Activated naive CD4-positive, alpha-beta T cell treated with anti-CD3 and anti-CD28 coated beads, Interleukin-2, amount 10 ng/mL, durations not matched to agents 7 days and 5 days (primary cell): ENCODE measurements at regions not wholly inside any gene's neighbourhood (a gene's known extent, or its start where the extent isn't known, plus 50 kb on each side); places are given as distances from the start of the nearest gene placed in this dataset.
"Not testable (repeated sequence)": the region's sequence is repeated elsewhere in the genome, so short reads cannot be mapped to it uniquely, and the experiment has no call there.

Source experiments
- CTCF ChIA-PET: fragments of 350-600 bp; sonication (Branson Sonifier 250); formaldehyde crosslinking; loops from one replicate; lab custom pipeline; 2021; ENCODE audit warnings: antibody characterized with exemption; lab: Charles Lee
- DNase-seq: peaks from one replicate; pipeline ENCODE4 v3.0.0-alpha.2; 2020
- H3K27ac Mint-ChIP-seq: one replicate; pipeline ENCODE4 v1.8.0; 2021; ENCODE audit warnings: mild to moderate bottlenecking, moderate library complexity, mixed read lengths
- H3K27me3 Mint-ChIP-seq: one replicate; pipeline ENCODE4 v1.8.0; 2021; ENCODE audit warnings: mild to moderate bottlenecking, mixed read lengths
- H3K36me3 Mint-ChIP-seq: one replicate; pipeline ENCODE4 v1.8.0; 2021; ENCODE audit warnings: mixed read lengths
- H3K4me1 Mint-ChIP-seq: one replicate; pipeline ENCODE4 v1.8.0; 2021; ENCODE audit warnings: mixed read lengths
- H3K4me3 Mint-ChIP-seq: one replicate; pipeline ENCODE4 v1.8.0; 2021; ENCODE audit warnings: mild to moderate bottlenecking, moderate library complexity, mixed read lengths
- H3K9me3 Mint-ChIP-seq: one replicate; pipeline ENCODE4 v1.8.0; 2021; ENCODE audit warnings: mixed read lengths

DNA sequence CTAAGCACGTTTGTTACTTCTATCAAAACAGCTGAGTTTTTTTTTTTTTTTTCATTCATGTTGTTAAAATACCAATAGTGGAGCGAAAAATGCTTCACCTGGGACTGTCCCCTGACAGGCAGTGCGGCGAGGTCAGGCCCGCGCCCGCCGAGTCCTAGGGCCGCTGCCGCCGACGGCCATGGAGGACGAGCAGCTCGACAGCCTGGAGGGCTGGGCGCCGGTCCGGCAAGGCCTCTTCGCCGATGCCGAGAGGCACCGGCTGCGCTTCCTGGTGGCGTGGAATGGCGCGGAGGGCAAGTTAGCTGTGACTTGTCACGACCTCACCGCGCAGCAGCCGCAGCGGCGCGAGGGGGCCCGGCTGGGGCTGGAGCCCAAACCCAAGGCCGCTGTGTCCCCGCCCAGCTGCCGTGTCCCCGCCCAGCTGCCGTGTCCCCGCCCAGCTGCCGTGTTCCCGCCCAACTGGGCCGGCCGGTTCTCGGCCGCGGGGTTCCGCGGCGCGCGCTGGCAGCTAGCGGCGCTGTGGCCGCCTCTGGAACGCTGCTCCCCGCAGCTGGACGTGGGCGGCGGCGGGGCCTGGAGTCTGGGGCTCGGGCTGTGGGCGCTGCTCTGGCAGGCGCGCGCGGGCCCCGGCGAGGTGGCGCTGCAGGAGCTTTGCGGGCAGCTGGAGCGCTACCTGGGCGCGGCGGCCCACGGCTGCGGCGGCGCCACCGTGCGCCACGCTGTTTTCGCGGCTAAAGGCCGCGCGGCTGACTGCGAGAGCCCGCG is 56.7 kb upstream of the GOLGA8R start:
- H3K4me1 Mint-ChIP-seq, CTCF ChIA-PET, H3K27me3 Mint-ChIP-seq, H3K36me3 Mint-ChIP-seq, H3K27ac Mint-ChIP-seq, H3K9me3 Mint-ChIP-seq, H3K4me3 Mint-ChIP-seq: not testable (repeated sequence)
- peak; percentile 58 for DNase-seq

DNA sequence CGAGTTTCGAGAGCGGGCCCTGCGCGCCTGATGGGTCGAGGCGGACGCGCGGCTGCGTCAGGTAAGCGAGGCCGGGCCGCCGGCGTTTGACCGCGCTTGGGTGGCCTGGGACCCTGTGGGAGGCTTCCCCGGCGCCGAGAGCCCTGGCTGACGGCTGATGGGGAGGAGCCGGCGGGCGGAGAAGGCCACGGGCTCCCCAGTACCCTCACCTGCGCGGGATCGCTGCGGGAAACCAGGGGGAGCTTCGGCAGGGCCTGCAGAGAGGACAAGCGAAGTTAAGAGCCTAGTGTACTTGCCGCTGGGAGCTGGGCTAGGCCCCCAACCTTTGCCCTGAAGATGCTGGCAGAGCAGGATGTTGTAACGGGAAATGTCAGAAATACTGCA is 57.3 kb upstream of the GOLGA8R start:
- H3K27me3 Mint-ChIP-seq, DNase-seq, H3K4me1 Mint-ChIP-seq, CTCF ChIA-PET, H3K27ac Mint-ChIP-seq, H3K36me3 Mint-ChIP-seq, H3K4me3 Mint-ChIP-seq, H3K9me3 Mint-ChIP-seq: not testable (repeated sequence)

DNA sequence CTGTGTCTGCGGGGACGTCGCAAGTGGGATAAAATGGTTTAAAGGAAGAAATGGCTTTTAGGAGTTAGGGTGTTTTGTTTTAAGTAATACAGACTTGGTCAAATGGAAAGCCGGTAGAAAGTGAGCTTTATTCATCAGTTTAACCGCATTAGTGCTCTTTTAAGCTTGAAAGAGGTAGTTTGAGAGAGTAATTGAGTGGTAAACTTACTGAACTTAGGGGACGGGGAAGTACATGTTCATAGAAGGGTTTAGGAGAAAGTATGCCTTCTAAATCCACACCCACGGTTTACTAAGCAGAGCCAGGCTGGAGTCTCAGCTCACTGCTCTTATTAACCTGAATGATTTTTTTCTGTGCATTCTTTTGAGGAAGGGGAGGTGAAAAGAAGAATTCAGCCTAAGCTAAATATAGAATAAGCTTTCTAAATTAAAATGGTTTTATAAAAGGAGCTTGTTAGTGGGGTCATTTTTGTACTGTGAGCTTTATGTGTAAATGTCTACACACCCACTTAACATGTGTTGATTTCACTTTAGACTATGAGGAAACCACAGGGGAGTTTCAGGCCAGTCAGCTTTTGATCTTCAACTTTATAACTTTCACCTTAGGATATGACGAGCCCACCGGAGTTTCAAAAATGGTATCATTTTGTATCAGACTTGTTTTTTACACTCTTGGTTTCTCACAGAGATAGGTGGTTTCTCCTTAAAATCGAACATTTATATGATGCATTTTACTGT is 57.9 kb upstream of the GOLGA8R start:
- H3K4me3 Mint-ChIP-seq, H3K27ac Mint-ChIP-seq, H3K4me1 Mint-ChIP-seq, H3K9me3 Mint-ChIP-seq, H3K36me3 Mint-ChIP-seq, DNase-seq, CTCF ChIA-PET, H3K27me3 Mint-ChIP-seq: not testable (repeated sequence)

DNA sequence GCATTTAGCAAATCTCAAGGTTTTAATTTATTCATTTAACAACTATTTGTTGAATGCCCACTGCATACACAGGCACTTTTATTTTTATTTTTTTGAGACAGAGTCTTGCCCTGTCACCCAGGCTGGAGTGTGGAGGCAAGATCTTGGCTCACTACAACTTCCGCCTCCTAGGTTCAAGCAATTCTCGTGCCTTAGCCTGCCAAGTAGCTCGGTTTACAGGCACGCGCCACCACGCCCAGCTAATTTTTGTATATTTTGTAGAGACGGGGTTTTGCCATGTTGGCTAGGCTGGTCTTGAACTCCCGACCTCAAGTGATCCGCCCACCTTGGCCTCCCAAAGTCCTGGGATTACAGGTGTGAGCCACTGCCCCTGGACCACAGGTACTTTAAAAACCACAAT is 67.0 kb upstream of the GOLGA8Q start:
- H3K27me3 Mint-ChIP-seq, H3K4me1 Mint-ChIP-seq, H3K4me3 Mint-ChIP-seq, H3K9me3 Mint-ChIP-seq, CTCF ChIA-PET, H3K27ac Mint-ChIP-seq, DNase-seq: not testable (repeated sequence)
- H3K36me3 Mint-ChIP-seq, result peaks cover 12% of the 10 kb centered on the region

DNA sequence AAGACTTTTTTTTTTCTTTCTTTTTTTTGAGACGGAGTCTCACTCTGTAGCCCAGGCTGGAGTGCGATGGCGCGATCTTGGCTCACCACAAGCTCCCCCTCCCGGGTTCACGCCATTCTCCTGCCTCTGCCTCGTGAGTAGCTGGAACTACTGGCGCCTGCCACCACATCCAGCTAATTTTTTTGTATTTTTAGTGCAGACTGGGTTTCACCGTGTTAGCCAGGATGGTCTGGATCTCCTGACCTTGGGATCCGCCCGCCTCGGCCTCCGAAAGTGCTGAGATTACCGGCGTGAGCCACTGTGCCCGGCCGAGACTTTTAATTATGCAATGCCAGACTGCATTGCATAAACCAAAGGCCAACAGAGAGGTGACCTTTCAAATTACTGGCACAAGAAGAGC is 62.6 kb upstream of the GOLGA8Q start:
- H3K36me3 Mint-ChIP-seq, result peaks cover 11% of the 10 kb centered on the region
- H3K27me3 Mint-ChIP-seq, H3K27ac Mint-ChIP-seq, H3K4me3 Mint-ChIP-seq, DNase-seq, CTCF ChIA-PET, H3K9me3 Mint-ChIP-seq, H3K4me1 Mint-ChIP-seq: not testable (repeated sequence)

DNA sequence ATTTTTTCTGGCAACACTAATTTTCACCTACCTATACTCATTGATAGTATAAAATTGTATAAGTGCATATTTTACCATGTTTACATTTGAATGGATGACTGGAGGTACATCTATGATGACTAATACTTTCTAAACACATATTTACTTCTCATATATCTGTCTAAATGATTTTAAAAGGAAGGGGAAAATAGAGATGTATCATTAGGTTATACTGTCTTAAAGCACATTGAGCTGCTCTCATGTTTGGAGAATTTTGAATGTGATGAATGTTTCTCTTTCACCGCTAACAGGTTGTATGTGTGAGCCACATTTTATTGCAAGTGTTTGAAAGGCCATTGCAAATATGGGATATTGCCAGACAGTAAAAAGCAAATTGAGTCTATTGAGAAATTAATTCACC is 61.5 kb upstream of the GOLGA8Q start:
- H3K9me3 Mint-ChIP-seq, H3K27me3 Mint-ChIP-seq, H3K4me1 Mint-ChIP-seq, H3K4me3 Mint-ChIP-seq, DNase-seq, CTCF ChIA-PET, H3K27ac Mint-ChIP-seq: not testable (repeated sequence)
- H3K36me3 Mint-ChIP-seq, result peaks cover 11% of the 10 kb centered on the region

DNA sequence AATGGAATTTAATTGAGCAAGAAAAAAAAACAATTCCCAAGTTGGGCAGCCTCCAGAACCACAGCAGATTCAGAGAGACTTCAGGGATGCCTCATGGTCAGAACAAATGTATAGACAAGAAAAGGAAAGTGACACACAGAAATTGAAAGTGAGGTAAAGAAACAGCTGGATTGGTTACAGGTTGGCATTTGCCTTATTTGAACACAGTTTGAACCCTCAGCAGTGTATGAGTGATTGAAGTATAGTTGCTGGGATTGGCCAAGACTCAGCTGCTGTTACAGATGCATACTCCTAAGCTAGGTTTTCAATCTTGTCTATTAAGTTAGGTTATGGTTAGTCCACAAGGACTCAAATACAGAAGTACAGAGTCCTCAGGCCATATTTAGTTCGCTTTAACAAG is 57.9 kb upstream of the GOLGA8Q start:
- H3K27me3 Mint-ChIP-seq, H3K4me1 Mint-ChIP-seq, H3K27ac Mint-ChIP-seq, H3K9me3 Mint-ChIP-seq, H3K36me3 Mint-ChIP-seq, H3K4me3 Mint-ChIP-seq, DNase-seq, CTCF ChIA-PET: not testable (repeated sequence)

DNA sequence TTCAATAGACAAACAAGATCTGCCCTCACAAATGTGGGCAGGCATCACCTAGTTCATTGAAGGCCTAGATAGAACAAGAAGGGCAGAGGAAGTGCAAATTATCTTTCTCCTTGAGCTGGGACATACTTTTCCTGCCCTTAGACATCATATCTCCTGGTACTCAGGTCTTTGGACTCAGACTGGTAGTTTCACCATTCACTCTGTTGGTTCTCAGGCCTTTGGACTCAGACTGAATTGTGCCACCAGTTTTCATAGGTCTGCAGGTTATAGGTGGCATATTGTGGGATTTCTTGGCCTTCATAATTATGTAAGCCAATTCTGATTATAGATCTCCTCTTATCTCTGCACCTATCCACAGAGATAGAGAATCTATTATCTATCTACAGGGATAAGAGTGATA is 54.6 kb upstream of the GOLGA8Q start:
- H3K9me3 Mint-ChIP-seq, H3K4me1 Mint-ChIP-seq, CTCF ChIA-PET, H3K27ac Mint-ChIP-seq, H3K4me3 Mint-ChIP-seq, DNase-seq, H3K36me3 Mint-ChIP-seq, H3K27me3 Mint-ChIP-seq: not testable (repeated sequence)

DNA sequence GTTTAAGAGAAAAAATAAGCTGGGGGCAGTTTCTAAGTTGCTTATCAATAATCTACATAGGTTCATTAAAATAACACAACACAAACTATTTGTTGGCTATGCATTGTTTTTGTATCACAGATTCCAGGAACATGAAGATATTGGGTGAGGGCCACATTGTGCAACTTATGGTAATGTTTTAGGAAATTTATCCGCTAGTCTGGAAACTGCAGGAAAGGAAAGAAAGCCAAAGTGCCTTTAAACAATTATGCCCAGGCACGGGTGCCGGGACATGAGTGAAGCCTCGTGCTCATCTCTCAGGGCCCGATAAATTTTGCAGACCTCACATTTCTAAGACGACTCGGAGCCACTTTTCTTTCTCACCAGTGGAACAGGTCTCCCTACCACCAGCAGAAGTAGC is 52.6 kb upstream of the GOLGA8Q start:
- CTCF ChIA-PET, H3K27ac Mint-ChIP-seq, H3K27me3 Mint-ChIP-seq: not testable (repeated sequence)

DNA sequence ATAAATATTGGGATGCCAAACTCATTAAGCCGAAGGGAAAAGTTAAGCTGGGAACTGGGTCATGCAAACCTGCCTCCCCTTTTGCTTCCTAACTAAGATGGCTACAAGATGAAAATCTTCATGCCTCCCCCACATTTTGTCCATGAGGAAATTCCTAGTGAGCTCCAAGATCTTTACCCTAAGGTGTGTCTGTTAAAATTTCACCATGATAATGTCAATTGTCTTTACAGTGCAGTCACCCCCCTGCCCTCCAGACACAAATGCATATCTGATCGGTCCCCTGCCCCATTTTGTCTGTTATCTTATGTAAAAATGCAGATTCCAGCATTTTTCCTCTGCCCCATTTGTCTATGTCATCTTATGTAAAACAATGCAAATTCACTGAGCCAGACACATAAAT is 51.3 kb upstream of the GOLGA8Q start:
- H3K27ac Mint-ChIP-seq, H3K27me3 Mint-ChIP-seq, H3K9me3 Mint-ChIP-seq, H3K36me3 Mint-ChIP-seq, H3K4me3 Mint-ChIP-seq, H3K4me1 Mint-ChIP-seq, CTCF ChIA-PET, DNase-seq: not testable (repeated sequence)

More for the DNA sequence above, 52.6 kb upstream of the GOLGA8Q start:
- not testable (repeated sequence) for DNase-seq, H3K4me1 Mint-ChIP-seq, H3K9me3 Mint-ChIP-seq, H3K36me3 Mint-ChIP-seq, H3K4me3 Mint-ChIP-seq
